ENCODE measurements at regions not wholly inside any gene's neighbourhood (a gene's known extent, or its start where the extent isn't known, plus 50 kb on each side); places are given as distances from the start of the nearest gene placed in this dataset.

GRCh38 chr5:94043311-94043710 lies 301.9 kb upstream of the POU5F2 start:
- TF ChIP-seq NANOG (IDR thresholded peaks at IDR 0.05; ENCODE audit: borderline replicate concordance) (no peak), ZNF114 (CRISPR knock-in tag; IDR thresholded peaks at IDR 0.05) (no peak), POLR2AphosphoS5 (IDR thresholded peaks at IDR 0.05; ENCODE audit: low read depth) (no peak), STAT1 (IDR thresholded peaks at IDR 0.05; ENCODE audit: unreplicated experiment) (no peak), EZH2 (IDR thresholded peaks at IDR 0.05; ENCODE audit: low read depth, unreplicated experiment) (no peak), ZNF331 (CRISPR knock-in tag; IDR thresholded peaks at IDR 0.05; ENCODE audit: low read depth) (no peak), CTCF (conservative IDR thresholded peaks at IDR 0.05; ENCODE audit: low read depth in 2 of 2) (no peak), ETS1 (IDR thresholded peaks at IDR 0.05) (no peak), REST (IDR thresholded peaks at IDR 0.05; ENCODE audit: unreplicated experiment) (no peak), JUNB (IDR thresholded peaks at IDR 0.05; ENCODE audit: unreplicated experiment) (no peak), ZNF462 (CRISPR knock-in tag; IDR thresholded peaks at IDR 0.05) (no peak), CREB1 (CRISPR knock-in tag; IDR thresholded peaks at IDR 0.05; ENCODE audit: low read depth) (no peak), EZH2phosphoT487 (IDR thresholded peaks at IDR 0.05; ENCODE audit: unreplicated experiment) (no peak)
- Histone ChIP-seq H3K27me3 (ENCODE audit: insufficient read depth) (no peaks in the 10 kb centered on the region), H3K4me1 (ENCODE audit: insufficient read depth) (peaks cover 24% of the 10 kb centered on the region), H3K9me2 (ENCODE audit: insufficient read depth) (peaks cover 9% of the 10 kb centered on the region), H3K79me2 (replicated peaks; ENCODE audit: insufficient read depth) (no peaks in the 10 kb centered on the region), H3F3A (replicated peaks; ENCODE audit: low read depth) (no peaks in the 10 kb centered on the region), H3K4me3 (no peak overlapping the region), H3K36me3 (ENCODE audit: insufficient read depth) (no peaks in the 10 kb centered on the region), H2AFZ (no peak overlapping the region), H4K20me1 (replicated peaks; ENCODE audit: insufficient read depth) (no peaks in the 10 kb centered on the region), H3K4me2 (no peak overlapping the region), H3K27ac (ENCODE audit: low read depth) (no peak overlapping the region)
- H3K4me1 Mint-ChIP-seq = peaks cover 20% of the 10 kb centered on the region
- peaks cover 16% of the 10 kb centered on the region; the same call in 2 of the 3 replicates for H3K9me3 Mint-ChIP-seq
- no peak for DNase-seq (ENCODE audit: low spot score)
- no peak overlapping the region for H3K4me3 Mint-ChIP-seq
- peaks cover 2% of the 10 kb centered on the region for H3K27me3 Mint-ChIP-seq (ENCODE audit: insufficient read depth, low read depth, poor library complexity)
- no peak for ATAC-seq
- H3K36me3 Mint-ChIP-seq (ENCODE audit: low read depth) = peaks cover 34% of the 10 kb centered on the region
- no peak overlapping the region for H3K27ac Mint-ChIP-seq
